ENCODE measurements at regions not wholly inside any gene's neighbourhood (a gene's known extent, or its start where the extent isn't known, plus 50 kb on each side); places are given as distances from the start of the nearest gene placed in this dataset.

- Mint-ChIP-seq H3K4me3 (no peak overlapping the region), H3K9me3 (peaks cover 39% of the 10 kb centered on the region), H3K27me3 (ENCODE audit: insufficient read depth) (no peaks in the 10 kb centered on the region), H3K27ac (no peak overlapping the region), H3K36me3 (ENCODE audit: low read depth) (no peaks in the 10 kb centered on the region; the same call in 1 of the 2 replicates), H3K4me1 (ENCODE audit: low read depth) (no peaks in the 10 kb centered on the region)
- no peak for TF ChIP-seq CTCF (IDR thresholded peaks at IDR 0.05)
- DNase-seq = no peak
Measured at GRCh38 chr12:125287155-125287847, 222.1 kb downstream of the AACS start.

DNA sequence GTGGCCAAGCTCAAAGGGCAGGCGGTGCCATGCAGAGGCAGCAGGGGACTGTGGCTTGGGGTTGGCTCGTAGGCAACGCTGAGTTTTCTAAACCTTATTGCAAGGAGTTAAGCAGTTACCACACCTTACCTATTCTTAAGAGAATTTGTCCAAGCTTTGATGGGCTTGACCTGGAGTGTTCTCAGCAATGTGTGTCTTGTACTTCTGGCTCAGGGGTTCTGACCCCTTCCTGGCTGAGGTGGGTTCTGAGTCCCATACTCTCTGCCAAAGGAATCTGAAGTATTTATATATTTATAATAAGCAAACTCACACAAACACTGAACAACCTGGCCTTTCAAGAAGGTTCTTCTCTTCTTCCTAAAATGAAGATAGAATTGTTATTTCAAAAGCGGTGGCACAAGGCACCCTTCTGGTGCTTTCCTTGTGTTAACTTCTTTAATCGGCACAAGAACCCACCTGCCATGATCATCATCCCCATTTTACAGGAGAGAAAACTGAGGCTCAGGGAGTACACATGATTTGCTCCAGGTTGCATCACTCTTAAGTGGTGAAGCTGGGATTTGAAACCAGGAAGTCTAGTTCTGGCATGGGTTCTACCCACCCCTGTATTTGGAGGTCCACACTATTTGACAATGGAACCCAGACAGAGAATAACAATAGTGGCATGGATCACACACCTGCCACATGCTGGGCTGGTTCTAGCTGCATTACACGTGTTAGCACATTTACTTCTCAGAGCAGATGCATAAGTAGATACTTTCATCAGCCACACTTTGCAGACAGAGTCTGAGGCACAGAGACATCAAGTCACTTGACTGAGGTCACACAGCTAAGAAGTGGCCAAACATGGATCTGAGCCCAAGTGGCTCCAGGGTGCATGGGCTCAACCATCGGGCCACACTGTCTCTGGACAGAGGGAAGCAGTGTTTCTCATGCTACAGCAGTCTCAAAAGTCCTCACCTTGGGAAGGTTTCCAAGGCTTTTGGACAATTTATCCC, 224.0 kb downstream of the AACS start:
- Mint-ChIP-seq H3K27me3 (ENCODE audit: insufficient read depth) (no peaks in the 10 kb centered on the region), H3K36me3 (ENCODE audit: low read depth) (no peaks in the 10 kb centered on the region), H3K27ac (no peak overlapping the region), H3K4me3 (no peak overlapping the region), H3K4me1 (ENCODE audit: low read depth) (no peaks in the 10 kb centered on the region), H3K9me3 (peaks cover 30% of the 10 kb centered on the region)
- no peak for DNase-seq
- TF ChIP-seq CTCF (IDR thresholded peaks at IDR 0.05) = no peak

GRCh38 chr12:125289970-125290369, 224.7 kb downstream of the AACS start:
- no peak for DNase-seq
- H3K4me3 Mint-ChIP-seq = no peak overlapping the region
- H3K4me1 Mint-ChIP-seq (ENCODE audit: low read depth) = no peaks in the 10 kb centered on the region
- no peaks in the 10 kb centered on the region for H3K36me3 Mint-ChIP-seq (ENCODE audit: low read depth)
- peaks cover 30% of the 10 kb centered on the region for H3K9me3 Mint-ChIP-seq
- H3K27me3 Mint-ChIP-seq (ENCODE audit: insufficient read depth) = no peaks in the 10 kb centered on the region
- TF ChIP-seq CTCF (IDR thresholded peaks at IDR 0.05) = no peak
- H3K27ac Mint-ChIP-seq = no peak overlapping the region

DNA sequence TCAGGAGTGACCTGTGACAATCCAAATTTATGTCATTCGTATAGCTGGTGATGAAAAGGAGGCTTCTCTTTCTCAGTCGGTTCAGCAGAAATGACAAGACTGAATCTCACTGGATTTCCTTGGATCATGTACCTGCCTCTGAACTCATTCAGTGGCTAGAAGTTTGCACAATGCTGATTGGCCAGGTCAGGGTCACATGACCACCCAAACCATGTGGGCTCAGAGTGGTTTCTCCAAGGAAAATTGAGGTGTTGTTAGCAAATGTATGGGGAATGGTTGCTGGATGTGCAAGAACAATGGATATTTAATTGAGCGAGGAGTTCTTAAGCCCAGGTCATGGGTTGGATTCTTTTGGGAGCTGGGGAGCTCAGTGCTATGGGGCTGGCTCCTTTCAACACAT, 227.5 kb downstream of the AACS start:
- no peaks in the 10 kb centered on the region; the same call in 1 of the 2 replicates for H3K27me3 Mint-ChIP-seq (ENCODE audit: insufficient read depth)
- DNase-seq = no peak
- H3K36me3 Mint-ChIP-seq (ENCODE audit: low read depth) = no peaks in the 10 kb centered on the region
- H3K27ac Mint-ChIP-seq = no peak overlapping the region
- no peaks in the 10 kb centered on the region for H3K4me1 Mint-ChIP-seq (ENCODE audit: low read depth)
- H3K4me3 Mint-ChIP-seq = no peak overlapping the region
- H3K9me3 Mint-ChIP-seq = peaks cover 43% of the 10 kb centered on the region
- no peak for TF ChIP-seq CTCF (IDR thresholded peaks at IDR 0.05)

DNA sequence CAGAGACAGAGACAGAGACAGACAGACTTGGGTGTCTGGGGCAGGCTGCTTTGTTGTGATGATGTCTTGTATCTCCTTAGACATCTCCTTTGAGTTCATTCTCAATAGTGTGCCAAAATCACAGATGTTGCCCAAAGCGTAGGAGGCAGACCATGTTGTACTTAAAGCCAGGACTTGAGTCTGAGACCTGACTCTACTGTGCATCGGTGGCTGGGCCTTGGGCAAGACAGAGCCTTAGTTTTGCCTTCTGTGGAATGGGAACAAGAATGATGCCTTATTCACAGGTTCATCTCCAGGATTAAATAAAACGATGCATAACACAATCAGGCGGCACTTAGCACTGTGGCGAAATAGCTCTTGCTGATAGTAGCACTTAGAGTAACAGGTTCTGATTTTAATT, 230.3 kb downstream of the AACS start:
- no peak for TF ChIP-seq CTCF (IDR thresholded peaks at IDR 0.05)
- H3K27ac Mint-ChIP-seq = no peak overlapping the region
- H3K9me3 Mint-ChIP-seq = peaks cover 59% of the 10 kb centered on the region
- no peak overlapping the region for H3K4me3 Mint-ChIP-seq
- peaks cover 12% of the 10 kb centered on the region for H3K36me3 Mint-ChIP-seq (ENCODE audit: low read depth)
- no peaks in the 10 kb centered on the region for H3K4me1 Mint-ChIP-seq (ENCODE audit: low read depth)
- H3K27me3 Mint-ChIP-seq (ENCODE audit: insufficient read depth) = no peaks in the 10 kb centered on the region; the same call in none of the 2 replicates
- DNase-seq = no peak
